ENCODE measurements at regions not wholly inside any gene's neighbourhood (a gene's known extent, or its start where the extent isn't known, plus 50 kb on each side); places are given as distances from the start of the nearest gene placed in this dataset.

DNA sequence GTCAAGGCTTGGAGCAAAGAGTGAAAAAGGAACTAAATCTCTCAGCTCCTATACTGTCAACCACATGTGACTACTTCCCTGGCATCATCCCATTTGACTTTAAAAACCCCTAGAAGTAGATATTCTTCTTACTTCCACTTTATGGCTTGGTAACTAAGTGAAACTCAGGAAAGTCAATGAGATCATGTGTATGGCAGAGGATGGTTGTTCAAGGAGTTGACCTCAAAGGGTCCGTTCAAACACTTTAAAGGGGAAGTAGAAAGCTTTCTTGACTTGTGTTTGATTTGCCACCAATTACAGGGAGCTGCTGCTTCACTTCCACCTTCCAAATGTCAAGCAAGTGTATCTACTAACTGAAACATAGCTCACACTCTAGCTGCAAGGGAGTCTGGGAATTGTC lies 187.2 kb downstream of the RAB28 start (continued):
- TF ChIP-seq, protein P1, sequence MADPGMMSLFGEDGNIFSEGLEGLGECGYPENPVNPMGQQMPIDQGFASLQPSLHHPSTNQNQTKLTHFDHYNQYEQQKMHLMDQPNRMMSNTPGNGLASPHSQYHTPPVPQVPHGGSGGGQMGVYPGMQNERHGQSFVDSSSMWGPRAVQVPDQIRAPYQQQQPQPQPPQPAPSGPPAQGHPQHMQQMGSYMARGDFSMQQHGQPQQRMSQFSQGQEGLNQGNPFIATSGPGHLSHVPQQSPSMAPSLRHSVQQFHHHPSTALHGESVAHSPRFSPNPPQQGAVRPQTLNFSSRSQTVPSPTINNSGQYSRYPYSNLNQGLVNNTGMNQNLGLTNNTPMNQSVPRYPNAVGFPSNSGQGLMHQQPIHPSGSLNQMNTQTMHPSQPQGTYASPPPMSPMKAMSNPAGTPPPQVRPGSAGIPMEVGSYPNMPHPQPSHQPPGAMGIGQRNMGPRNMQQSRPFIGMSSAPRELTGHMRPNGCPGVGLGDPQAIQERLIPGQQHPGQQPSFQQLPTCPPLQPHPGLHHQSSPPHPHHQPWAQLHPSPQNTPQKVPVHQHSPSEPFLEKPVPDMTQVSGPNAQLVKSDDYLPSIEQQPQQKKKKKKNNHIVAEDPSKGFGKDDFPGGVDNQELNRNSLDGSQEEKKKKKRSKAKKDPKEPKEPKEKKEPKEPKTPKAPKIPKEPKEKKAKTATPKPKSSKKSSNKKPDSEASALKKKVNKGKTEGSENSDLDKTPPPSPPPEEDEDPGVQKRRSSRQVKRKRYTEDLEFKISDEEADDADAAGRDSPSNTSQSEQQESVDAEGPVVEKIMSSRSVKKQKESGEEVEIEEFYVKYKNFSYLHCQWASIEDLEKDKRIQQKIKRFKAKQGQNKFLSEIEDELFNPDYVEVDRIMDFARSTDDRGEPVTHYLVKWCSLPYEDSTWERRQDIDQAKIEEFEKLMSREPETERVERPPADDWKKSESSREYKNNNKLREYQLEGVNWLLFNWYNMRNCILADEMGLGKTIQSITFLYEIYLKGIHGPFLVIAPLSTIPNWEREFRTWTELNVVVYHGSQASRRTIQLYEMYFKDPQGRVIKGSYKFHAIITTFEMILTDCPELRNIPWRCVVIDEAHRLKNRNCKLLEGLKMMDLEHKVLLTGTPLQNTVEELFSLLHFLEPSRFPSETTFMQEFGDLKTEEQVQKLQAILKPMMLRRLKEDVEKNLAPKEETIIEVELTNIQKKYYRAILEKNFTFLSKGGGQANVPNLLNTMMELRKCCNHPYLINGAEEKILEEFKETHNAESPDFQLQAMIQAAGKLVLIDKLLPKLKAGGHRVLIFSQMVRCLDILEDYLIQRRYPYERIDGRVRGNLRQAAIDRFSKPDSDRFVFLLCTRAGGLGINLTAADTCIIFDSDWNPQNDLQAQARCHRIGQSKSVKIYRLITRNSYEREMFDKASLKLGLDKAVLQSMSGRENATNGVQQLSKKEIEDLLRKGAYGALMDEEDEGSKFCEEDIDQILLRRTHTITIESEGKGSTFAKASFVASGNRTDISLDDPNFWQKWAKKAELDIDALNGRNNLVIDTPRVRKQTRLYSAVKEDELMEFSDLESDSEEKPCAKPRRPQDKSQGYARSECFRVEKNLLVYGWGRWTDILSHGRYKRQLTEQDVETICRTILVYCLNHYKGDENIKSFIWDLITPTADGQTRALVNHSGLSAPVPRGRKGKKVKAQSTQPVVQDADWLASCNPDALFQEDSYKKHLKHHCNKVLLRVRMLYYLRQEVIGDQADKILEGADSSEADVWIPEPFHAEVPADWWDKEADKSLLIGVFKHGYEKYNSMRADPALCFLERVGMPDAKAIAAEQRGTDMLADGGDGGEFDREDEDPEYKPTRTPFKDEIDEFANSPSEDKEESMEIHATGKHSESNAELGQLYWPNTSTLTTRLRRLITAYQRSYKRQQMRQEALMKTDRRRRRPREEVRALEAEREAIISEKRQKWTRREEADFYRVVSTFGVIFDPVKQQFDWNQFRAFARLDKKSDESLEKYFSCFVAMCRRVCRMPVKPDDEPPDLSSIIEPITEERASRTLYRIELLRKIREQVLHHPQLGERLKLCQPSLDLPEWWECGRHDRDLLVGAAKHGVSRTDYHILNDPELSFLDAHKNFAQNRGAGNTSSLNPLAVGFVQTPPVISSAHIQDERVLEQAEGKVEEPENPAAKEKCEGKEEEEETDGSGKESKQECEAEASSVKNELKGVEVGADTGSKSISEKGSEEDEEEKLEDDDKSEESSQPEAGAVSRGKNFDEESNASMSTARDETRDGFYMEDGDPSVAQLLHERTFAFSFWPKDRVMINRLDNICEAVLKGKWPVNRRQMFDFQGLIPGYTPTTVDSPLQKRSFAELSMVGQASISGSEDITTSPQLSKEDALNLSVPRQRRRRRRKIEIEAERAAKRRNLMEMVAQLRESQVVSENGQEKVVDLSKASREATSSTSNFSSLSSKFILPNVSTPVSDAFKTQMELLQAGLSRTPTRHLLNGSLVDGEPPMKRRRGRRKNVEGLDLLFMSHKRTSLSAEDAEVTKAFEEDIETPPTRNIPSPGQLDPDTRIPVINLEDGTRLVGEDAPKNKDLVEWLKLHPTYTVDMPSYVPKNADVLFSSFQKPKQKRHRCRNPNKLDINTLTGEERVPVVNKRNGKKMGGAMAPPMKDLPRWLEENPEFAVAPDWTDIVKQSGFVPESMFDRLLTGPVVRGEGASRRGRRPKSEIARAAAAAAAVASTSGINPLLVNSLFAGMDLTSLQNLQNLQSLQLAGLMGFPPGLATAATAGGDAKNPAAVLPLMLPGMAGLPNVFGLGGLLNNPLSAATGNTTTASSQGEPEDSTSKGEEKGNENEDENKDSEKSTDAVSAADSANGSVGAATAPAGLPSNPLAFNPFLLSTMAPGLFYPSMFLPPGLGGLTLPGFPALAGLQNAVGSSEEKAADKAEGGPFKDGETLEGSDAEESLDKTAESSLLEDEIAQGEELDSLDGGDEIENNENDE (IDR thresholded peaks at IDR 0.05; ENCODE audit: insufficient replicate concordance, low read length) = no peak
